Brain microvascular endothelial cell (primary cell): ENCODE measurements at regions not wholly inside any gene's neighbourhood (a gene's known extent, or its start where the extent isn't known, plus 50 kb on each side); places are given as distances from the start of the nearest gene placed in this dataset.
"Not testable (repeated sequence)": the region's sequence is repeated elsewhere in the genome, so short reads cannot be mapped to it uniquely, and the experiment has no call there.

Experiments used
- DNase-seq: peaks from one replicate; pipeline ENCODE4 v3.0.0-alpha.2; 2020
- H3K27ac ChIP-seq: fragments of 250-450 bp; sonication (Bioruptor Pico); 2 replicates; pipeline ENCODE4 v1.5.1; 2020; ENCODE audit warnings: mild to moderate bottlenecking, moderate library complexity
- H3K27me3 ChIP-seq: fragments of 250-450 bp; sonication (Bioruptor Pico); replicated peaks from 2 replicates; pipeline ENCODE4 v1.5.1; 2020; ENCODE audit warnings: mild to moderate bottlenecking
- H3K36me3 ChIP-seq: fragments of 250-450 bp; sonication (Bioruptor Pico); replicated peaks from 2 replicates; pipeline ENCODE4 v1.5.1; 2020; ENCODE audit warnings: mild to moderate bottlenecking
- H3K4me3 ChIP-seq: 2 replicates; pipeline ENCODE4 v1.5.1; 2011; ENCODE audit warnings: low read depth, mild to moderate bottlenecking, control low read depth, low read length, moderate library complexity
- CTCF ChIP-seq: IDR thresholded peaks from 2 replicates; pipeline ENCODE4 v1.5.1; 2011; ENCODE audit warnings: low read depth, mild to moderate bottlenecking, moderate library complexity, low read length, control low read depth, inconsistent platforms; ENCODE audit errors: missing control alignments
- in situ Hi-C: cut with HindIII; loops from 2 replicates; pipeline ENCODE4 v1.10.0; 2017; ENCODE audit warnings: low sequenced_read_pairs, low pct_ligation_motif_present

- in situ Hi-C loops: no loop called here
- Histone ChIP-seq H3K27me3 (no peaks in the 10 kb centered on the region), H3K27ac (no peak overlapping the region), H3K36me3 (no peaks in the 10 kb centered on the region), H3K4me3 (no peak overlapping the region)
- no peak for DNase-seq
- TF ChIP-seq CTCF: no peak
These were observed 70.6 kb upstream of the MAGI2 start for GRCh38 chr7:79524048-79524447.

- no peak overlapping the region for H3K27ac ChIP-seq
- H3K27me3 ChIP-seq: no peaks in the 10 kb centered on the region
- no peak for DNase-seq
- in situ Hi-C loops: no loop called here
- no peaks in the 10 kb centered on the region for H3K36me3 ChIP-seq
- TF ChIP-seq CTCF: no peak
- no peak overlapping the region for H3K4me3 ChIP-seq
These were observed 70.0 kb upstream of the MAGI2 start for GRCh38 chr7:79523436-79523835.

DNA sequence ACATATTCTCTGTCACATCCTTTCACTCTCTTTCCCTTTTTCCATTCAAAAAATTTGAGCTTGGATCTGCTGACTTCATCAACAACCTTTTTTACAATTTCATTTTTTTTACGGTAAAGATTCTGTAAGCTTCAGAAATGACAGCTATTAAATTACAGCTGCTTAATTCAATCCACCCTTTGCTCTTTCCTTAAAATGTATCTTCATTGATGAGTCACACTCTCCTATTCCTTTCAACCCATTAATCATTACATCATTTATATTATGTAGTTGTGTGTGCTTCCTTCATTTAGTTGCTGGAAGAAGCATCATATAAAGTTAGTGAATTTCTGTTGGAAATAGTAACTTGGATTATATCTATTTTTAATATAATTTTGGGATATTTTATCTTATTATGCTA is 67.1 kb upstream of the MAGI2 start:
- Histone ChIP-seq H3K36me3 (no peaks in the 10 kb centered on the region), H3K27ac (no peak overlapping the region), H3K4me3 (no peak overlapping the region), H3K27me3 (no peaks in the 10 kb centered on the region)
- no peak for DNase-seq
- in situ Hi-C loops: no loop called here
- TF ChIP-seq CTCF: no peak

GRCh38 chr7:79515358-79515757 is 61.9 kb upstream of the MAGI2 start:
- H3K36me3 ChIP-seq: no peaks in the 10 kb centered on the region
- TF ChIP-seq CTCF: no peak
- no peak overlapping the region for H3K27ac ChIP-seq
- in situ Hi-C loops: no loop called here
- DNase-seq: no peak
- H3K4me3 ChIP-seq: no peak overlapping the region
- H3K27me3 ChIP-seq: no peaks in the 10 kb centered on the region

DNA sequence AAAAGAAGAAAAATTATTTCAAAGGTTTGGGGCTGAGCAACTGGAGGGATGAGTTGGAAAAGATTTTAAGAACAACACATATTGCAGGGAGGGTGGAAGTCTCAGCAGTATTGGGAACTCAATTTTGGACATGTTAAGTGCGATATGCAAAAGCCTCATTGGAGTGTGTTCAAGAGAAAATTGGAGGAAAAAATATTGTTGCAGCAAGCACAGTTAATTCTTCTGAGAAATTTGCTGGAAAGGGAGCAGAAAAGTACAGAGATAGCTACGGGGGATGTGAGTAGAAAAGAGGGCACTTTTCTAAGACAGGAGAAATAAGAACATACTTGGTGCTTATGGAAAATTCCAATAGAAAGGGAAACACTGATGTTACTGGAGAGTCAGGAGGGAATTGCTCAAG is 59.8 kb upstream of the MAGI2 start:
- Histone ChIP-seq H3K36me3 (no peaks in the 10 kb centered on the region), H3K27me3 (no peaks in the 10 kb centered on the region), H3K4me3 (no peak overlapping the region), H3K27ac (no peak overlapping the region)
- no peak for DNase-seq
- in situ Hi-C loops: no loop called here
- TF ChIP-seq CTCF: no peak

GRCh38 chr7:79512261-79512660 is 58.8 kb upstream of the MAGI2 start:
- no peak for TF ChIP-seq CTCF
- no peak overlapping the region for H3K27ac ChIP-seq
- H3K4me3 ChIP-seq: no peak overlapping the region
- DNase-seq: no peak
- H3K36me3 ChIP-seq: no peaks in the 10 kb centered on the region
- no peaks in the 10 kb centered on the region for H3K27me3 ChIP-seq
- in situ Hi-C loops: no loop called here

DNA sequence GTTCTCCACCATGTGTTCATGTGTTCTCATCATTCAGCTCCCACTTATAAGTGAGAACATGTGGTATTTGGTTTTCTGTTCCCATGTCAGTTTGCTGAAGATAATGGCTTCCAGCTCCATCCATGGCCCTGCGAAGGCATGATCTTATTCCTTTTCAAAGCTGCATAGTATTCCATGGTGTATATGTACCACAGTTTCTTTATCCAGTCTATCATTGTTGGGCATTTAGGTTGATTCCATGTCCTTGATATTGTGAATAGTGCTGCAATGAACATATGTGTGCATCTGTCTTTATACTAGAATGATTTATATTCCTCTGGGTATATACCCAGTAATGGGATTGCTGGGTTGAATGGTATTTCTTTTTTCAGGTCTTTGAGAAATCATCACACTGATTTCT is 57.6 kb upstream of the MAGI2 start:
- H3K27me3 ChIP-seq, H3K27ac ChIP-seq, H3K4me3 ChIP-seq, DNase-seq, in situ Hi-C loops, H3K36me3 ChIP-seq: not testable (repeated sequence)
